GM18526 (cell line): ENCODE measurements at regions not wholly inside any gene's neighbourhood (a gene's known extent, or its start where the extent isn't known, plus 50 kb on each side); places are given as distances from the start of the nearest gene placed in this dataset.

ENCODE experiments used
- POLR2A ChIP-seq: IDR thresholded peaks from 3 replicates; pipeline ENCODE4 v1.6.1; 2011; ENCODE audit not compliant: insufficient read length; ENCODE audit errors: extremely low read depth

DNA sequence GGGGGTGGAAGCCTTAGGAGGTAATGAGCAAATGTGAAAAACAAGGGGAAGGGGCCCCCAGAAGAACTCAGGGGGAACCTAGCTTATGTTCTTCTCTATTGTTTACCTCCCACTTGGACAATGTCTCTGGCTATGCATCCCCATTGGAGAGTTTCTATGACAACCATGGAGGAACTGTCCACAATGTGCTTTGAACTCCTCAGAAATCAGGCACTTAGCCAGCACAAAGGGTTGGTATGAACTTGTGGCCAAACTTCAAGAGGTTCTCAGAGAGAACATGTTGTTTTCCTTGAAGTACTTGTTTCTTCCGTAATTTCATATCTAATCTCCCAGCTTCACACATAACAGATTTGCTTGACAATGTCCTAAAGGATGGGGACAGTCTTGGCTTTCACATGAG, 202.8 kb upstream of the PELI2 start:
- TF ChIP-seq POLR2A, result no peak

DNA sequence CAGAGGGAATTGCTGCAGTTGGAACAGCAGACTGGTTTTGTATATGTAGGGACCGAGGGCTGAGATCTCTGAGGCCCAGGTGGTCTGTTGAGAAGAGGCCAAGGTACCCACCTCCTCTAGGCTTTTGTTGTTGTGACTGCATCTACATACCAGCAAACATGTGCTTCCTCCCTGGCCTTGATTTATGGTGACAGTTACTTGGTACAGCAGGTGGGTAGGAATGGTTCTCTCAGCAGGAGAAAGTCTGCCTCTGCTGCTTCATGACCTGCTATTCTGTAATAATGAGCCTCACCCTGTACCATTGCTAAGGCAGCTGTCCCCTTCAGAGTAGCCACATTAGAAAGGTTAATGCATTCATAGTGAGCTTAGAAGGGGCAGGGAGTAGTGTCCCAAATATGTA, 196.7 kb upstream of the PELI2 start:
- TF ChIP-seq POLR2A, result no peak

DNA sequence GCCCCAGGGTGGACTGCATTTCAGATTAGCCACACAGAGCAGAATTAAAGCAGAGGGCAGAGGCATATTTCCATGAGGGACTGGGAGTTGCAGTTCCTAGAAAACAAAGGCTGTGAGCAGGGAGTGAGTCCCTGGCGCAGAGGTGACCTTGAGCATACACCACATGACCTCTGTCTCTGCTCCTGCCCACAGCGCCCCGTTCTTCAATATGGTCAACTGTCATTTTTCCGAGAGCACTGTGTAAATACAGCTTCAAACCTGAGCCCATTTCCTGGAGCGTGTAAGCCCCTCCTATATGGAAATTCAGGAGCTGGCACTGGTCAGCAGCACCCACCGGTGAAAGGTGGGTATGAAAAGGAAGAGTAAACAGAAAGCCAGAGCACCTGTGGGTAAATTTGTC, 192.2 kb upstream of the PELI2 start:
- TF ChIP-seq POLR2A, result no peak

DNA sequence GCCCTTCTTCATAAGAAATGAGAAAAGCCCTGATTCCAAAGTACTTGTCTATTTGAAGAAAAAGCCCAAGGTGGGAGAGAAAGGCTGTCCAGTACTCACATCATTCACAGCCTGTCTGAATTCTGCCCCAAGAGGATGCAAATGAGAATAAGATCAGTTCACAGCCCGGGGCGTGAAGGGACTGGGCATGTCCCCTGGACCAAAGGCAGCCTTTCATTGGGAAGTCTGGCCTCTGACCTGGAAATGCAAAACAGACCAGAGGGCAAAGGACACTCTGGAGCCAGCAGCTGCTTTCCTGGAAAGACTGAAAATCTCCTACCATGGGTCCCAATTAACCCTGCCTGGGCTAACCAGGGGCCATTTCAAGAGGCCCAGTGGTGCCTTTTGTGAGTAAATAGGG, 191.2 kb upstream of the PELI2 start:
- no peak for TF ChIP-seq POLR2A

DNA sequence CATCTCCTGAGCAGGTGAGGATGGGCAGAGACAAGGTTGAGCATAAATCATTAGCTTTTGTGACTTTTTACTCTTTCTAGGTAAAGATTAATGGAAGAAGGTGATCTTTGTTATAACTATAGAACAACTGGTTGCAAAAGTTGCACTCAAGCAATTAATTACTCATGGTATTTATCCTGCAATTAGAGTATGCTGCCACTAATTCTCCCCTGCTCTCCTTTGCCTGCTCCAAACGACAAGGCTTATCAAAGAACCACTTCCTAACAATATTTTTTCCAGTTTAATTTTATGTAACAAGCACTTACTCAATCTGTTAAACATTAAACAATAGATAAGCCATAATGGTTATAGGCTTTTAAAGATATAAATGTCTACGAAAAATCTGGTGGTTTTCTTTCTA, 189.9 kb upstream of the PELI2 start:
- no peak for TF ChIP-seq POLR2A

DNA sequence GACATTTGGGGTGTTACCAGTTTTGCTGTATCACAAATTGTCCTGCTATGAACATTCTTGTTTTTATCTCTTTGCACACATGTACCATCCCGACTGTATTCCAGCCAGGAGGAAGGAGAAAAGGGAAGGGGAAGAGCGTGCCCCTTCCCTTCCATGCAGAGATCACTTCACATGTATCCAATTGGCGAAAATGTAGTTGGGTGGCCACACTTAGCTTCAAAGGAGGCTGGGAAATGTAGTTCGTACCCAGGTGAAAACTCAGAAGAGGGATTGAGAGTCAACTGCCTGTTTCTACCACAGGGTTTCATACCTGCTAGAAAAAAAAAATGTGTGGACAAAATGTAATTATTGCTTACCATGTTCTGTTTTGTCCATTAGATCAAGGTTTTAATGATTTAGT, 189.1 kb upstream of the PELI2 start:
- TF ChIP-seq POLR2A, result no peak

DNA sequence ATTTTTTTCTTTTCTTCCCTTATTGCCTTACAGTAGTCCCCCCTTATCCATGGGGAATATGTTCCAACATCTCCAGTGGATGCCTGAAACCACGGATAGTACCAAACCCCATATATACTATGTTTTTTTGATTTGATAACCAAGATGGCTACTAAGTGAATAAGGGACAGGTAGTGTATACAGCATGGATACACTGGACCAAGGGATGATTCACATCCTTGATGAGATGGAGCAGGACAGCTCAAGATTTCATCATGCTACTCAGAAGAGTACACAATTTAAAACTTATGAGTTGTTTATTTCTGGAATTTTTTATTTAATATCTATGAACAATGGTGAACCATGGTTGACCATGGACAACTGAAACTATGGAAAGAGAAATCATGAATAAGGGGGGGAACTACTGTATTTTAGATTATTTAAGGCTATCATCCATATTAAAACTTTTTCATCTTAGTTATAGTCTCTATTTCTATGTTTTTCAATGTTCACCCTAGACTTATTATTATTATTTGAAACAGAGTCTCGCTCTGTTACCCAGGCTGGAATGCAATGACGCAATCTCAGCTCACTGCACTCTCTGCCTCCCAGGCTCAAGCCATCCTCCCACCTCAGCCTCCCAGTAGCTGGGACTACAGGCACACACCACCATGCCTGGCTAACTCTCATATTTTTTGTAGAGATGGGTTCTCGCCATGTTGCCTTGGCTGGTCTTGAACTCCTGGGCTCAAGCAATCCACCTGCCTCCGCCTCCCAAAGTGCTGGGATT, 188.0 kb upstream of the PELI2 start:
- no peak for TF ChIP-seq POLR2A

DNA sequence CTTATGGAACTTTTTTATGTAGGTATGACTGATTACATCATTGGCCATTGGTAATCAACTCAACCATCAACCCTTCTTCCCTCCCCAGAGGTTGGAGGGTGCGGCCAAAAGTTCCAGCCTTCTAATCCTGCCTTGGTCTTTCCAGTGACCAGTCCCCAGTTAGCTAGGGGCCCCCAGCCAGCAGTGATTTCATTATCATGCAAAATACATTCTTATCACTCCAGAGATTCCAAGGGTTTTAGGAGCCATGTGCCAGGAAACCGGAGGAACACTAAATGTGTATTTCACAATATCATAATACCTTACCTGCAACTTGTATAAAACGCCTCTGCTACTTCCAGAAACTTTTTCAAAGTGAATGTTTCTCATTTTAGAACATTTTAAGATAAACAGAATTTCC, 181.5 kb upstream of the PELI2 start:
- no peak for TF ChIP-seq POLR2A

DNA sequence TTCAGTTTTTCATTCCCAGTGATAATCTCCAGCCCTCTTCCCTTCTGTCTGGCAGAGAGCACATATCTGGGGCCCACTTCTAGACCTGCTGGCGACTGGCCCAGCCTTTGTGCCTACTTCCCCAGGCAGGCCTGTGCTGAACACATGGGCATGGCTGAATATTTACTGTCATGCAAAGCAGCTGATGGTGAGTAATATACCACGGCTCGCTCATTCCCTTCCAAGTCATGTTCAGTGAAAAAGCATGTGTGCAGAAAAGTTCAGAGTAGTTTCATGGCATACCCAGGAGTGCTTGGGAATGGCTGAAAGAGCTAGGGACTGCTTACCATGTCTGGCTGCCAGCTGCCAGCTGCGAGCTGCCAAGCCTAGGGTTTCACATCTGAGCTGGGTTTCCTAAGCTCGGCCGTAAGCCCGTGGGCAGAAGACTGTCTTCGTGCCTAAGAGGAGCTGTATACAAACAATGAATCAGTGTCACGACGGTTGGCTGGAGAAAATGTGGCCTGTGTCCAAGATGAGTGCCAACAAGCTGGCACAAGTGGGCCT, 179.9 kb upstream of the PELI2 start:
- no peak for TF ChIP-seq POLR2A

DNA sequence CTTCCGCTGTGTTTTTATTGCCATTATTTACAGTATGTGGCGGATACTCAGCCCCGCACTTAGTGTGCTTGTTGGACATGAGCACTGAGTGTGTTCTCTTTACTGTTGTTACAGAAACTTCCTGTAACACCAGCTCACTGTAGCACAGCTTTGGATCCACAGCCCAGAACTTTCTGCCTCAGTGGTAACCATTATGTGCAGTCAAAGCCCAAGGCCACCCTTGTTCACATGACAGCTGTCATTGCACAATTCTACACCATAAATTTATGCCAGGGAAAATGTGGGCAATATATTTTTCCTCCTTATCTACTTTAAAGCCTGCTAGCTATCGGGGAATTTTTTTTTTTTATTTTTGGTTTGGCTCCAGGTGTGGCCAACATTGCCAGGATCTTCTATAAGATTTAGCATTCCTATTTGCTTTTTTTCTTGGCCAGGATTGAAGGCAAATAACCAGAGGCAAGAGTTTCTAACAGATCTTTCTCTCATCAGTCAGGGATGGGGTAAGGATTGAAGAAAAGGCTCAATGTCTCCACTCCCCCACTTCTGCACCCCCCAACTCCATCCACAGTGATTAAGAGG, 176.0 kb upstream of the PELI2 start:
- no peak for TF ChIP-seq POLR2A

DNA sequence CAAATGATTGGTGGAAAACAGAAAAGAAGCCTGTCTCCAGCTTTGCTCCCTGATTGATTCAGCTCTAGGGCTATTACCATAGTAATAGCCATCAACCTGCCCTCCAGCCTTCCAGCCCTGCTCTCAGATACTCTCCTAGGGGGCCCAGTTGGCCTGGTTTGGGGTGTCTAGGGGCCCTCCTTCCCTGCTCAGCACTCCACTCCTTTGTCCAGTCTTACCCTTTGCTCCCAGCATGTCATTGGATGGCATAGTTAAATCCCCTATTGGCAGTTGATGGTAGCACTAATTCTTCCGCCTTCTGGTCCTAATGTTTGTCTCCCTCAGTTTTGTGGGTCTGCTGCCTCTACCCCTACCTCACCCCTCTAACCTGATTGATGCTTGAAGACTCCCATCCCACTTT, 175.4 kb upstream of the PELI2 start:
- TF ChIP-seq POLR2A, result no peak

DNA sequence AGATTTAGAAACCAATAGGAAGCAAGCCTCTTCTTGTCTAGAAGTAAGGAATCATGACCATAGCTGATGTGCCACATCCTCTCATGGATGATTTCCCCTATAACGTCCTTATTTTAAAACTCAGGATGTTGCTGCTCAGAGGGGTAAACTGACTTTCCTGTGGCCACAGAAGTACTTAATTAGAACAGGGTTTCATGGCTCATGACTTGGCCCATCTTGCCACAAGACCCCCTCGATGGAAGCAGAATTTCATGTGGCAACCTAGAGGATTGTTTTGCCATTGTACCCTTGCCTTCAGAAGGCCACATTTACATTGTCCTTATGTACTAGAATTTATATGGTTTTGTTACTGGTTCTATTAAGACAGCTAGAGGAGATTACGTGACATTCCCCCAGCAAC, 173.5 kb upstream of the PELI2 start:
- TF ChIP-seq POLR2A, result no peak

DNA sequence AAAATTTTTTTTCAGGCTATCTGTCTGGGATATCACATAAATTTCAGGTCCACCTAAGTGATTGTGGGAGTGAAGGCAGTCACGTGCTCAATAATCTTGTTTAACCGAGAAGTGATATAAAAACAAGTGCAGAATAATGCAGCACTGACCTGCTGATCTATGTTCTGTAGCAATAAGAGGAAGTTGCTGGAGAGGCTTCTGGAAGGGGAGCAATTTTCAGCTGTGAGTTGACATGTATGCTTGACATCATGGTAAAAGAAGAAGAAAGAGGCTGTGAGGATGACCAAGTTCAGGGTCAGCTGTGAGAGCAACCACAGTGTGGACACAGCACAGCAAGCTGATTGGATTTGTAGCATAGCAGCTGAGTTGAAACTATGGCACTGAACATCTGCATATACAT, 172.0 kb upstream of the PELI2 start:
- TF ChIP-seq POLR2A, result no peak

DNA sequence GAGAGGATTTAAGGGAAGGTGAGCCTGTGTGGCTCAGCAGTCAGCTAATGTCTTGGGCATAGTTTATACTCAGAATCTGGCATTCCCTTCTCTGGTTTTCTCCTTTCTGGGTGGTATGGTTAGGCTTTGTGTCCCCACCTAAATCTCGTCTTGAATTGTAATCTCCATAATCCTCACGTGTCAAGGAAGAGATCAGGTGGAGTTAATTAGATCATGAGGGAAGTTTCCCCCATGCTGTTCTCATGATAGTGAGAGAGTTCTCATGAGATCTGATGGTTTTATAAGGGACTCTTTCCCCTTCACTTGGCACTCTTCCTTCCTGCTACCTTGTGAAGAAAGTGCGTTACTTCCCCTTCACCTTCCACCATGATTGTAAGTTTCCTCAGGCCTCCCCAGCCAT, 169.8 kb upstream of the PELI2 start:
- TF ChIP-seq POLR2A, result no peak

DNA sequence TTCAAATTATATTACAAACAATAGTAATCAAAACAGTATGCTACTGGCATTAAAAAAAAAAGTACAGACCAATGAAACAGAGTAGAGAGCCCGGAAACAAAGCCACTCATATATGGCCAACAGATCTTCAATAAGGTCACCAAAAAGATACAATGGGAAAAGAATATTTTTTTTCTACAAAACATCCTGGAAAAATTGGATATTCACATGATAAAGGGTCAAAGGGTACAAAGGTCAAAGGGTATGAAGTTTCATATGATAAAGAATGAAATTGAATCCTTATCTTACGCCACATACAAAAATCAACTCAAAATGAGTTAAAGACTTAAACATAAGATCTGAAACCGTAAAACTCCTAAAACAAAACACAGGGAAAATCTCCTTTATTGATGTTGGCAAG, 168.5 kb upstream of the PELI2 start:
- no peak for TF ChIP-seq POLR2A

DNA sequence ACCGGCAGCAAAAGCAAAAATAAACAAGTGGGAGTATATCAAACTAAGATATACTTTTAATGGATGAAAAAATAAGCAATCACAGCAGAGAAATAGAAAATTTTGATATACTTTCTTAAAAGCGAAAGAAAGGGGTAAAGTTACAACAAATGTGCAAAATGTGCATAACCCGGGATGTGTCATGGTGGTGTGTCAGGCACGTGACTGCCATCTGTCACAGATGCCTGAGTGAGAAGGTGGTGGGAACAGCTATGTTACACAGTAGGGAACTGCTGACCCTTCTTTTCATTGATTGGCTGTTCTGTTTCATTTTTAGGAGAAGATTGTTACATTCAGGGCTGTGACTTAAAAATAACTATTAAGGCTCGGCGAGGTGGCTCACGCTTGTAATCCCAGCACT, 168.1 kb upstream of the PELI2 start:
- no peak for TF ChIP-seq POLR2A
